Calu3 (cell line): ENCODE measurements at regions not wholly inside any gene's neighbourhood (a gene's known extent, or its start where the extent isn't known, plus 50 kb on each side); places are given as distances from the start of the nearest gene placed in this dataset.

Experiments
- BruUV-seq: library from RNA; stranded (reverse); fragments of 400-500 nt; replicated peaks from 2 replicates; lab custom pipeline; 2021; lab: Mats Ljungman, UMichigan
- CTCF ChIA-PET: fragments of 300-600 bp; sonication (Branson Sonifier 250); formaldehyde crosslinking; loops from one replicate; lab custom pipeline; 2022; ENCODE audit warnings: antibody characterized with exemption; lab: Charles Lee
- DNase-seq: peaks from one replicate; pipeline ENCODE4 v3.0.0; 2022
- H3K27ac Mint-ChIP-seq: one replicate; pipeline ENCODE4 v1.8.0; 2022; ENCODE audit warnings: mixed read lengths; ENCODE audit not compliant: unreplicated experiment
- H3K27me3 Mint-ChIP-seq: one replicate; pipeline ENCODE4 v1.8.0; 2022; ENCODE audit warnings: mixed read lengths; ENCODE audit not compliant: unreplicated experiment
- H3K36me3 Mint-ChIP-seq: one replicate; pipeline ENCODE4 v1.8.0; 2022; ENCODE audit warnings: mild to moderate bottlenecking, moderate library complexity, mixed read lengths; ENCODE audit not compliant: insufficient read depth, unreplicated experiment
- H3K4me1 Mint-ChIP-seq: one replicate; pipeline ENCODE4 v1.8.0; 2022; ENCODE audit warnings: mild to moderate bottlenecking, low read depth, mixed read lengths; ENCODE audit not compliant: unreplicated experiment
- H3K4me3 Mint-ChIP-seq: one replicate; pipeline ENCODE4 v1.8.0; 2022; ENCODE audit warnings: mild to moderate bottlenecking, low read depth, moderate library complexity, mixed read lengths; ENCODE audit not compliant: unreplicated experiment
- H3K9me3 Mint-ChIP-seq: one replicate; pipeline ENCODE4 v1.8.0; 2022; ENCODE audit warnings: low read depth, mixed read lengths; ENCODE audit not compliant: unreplicated experiment
- CTCF ChIP-seq: fragments of 200-600 bp; IDR thresholded peaks from one replicate; pipeline ENCODE4 v1.8.0; 2022; ENCODE audit warnings: antibody characterized with exemption; ENCODE audit not compliant: unreplicated experiment
- intact Hi-C: fragments of 100-400 bp; cut with micrococcal nuclease; formaldehyde crosslinking; loops from one replicate; pipeline ENCODE4 v1.10.0; 2022; ENCODE audit not compliant: unreplicated experiment

- TF ChIP-seq CTCF, result no peak
- no TSS peak for BruUV-seq
- Mint-ChIP-seq H3K4me1 (no peaks in the 10 kb centered on the region), H3K36me3 (no peaks in the 10 kb centered on the region), H3K27me3 (peaks cover 29% of the 10 kb centered on the region), H3K27ac (no peak overlapping the region), H3K4me3 (no peak overlapping the region), H3K9me3 (no peaks in the 10 kb centered on the region)
- CTCF ChIA-PET, result no interaction called here
- no peak for DNase-seq
- intact Hi-C loops, result no loop called here
These were observed 52.2 kb upstream of the COL6A5 start for GRCh38 chr3:130293247-130293646.
